ENCODE measurements at regions not wholly inside any gene's neighbourhood (a gene's known extent, or its start where the extent isn't known, plus 50 kb on each side); places are given as distances from the start of the nearest gene placed in this dataset.

GRCh38 chr12:39692258-39692853 is 72.8 kb upstream of the ABCD2 start:
- peaks cover 0 to 4% (median 0%) of the 10 kb centered on the region in 4 experiments for H3K27me3 ChIP-seq (replicated peaks in 1 of 4; ENCODE audit: control extremely low read depth in 1 of 4, control insufficient read depth in 3 of 4, insufficient read depth in 4 of 4, low read length in 3 of 4)
- H3K27me3 Mint-ChIP-seq, result peaks cover 6% of the 10 kb centered on the region
- no peak overlapping the region for H2AFZ ChIP-seq (ENCODE audit: insufficient read depth, low read depth, low read length, poor library complexity, severe bottlenecking)
- H3K9me3 Mint-ChIP-seq (ENCODE audit: insufficient read depth), result no peaks in the 10 kb centered on the region
- no peaks in the 10 kb centered on the region for H4K20me1 ChIP-seq (ENCODE audit: control insufficient read depth, insufficient read depth, low read length, poor library complexity, severe bottlenecking)
- WGBS (ENCODE audit: insufficient coverage), result no CpG with 5 or more reads among the region's 1 CpG
- no peaks in the 10 kb centered on the region for H3K4me1 ChIP-seq (ENCODE audit: control insufficient read depth in 2 of 2, insufficient read depth in 2 of 2, low read length in 2 of 2)
- no peak overlapping the region for H3K4me2 ChIP-seq (replicated peaks; ENCODE audit: low read depth, low read length, poor library complexity, severe bottlenecking)
- H3K4me3 ChIP-seq (ENCODE audit: control extremely low read depth in 1 of 5, extremely low read depth in 1 of 5, insufficient read depth in 1 of 5, low read depth in 2 of 5, low read length in 4 of 5), result no peak overlapping the region
- no peaks in the 10 kb centered on the region for H3K4me1 Mint-ChIP-seq
- TF ChIP-seq, protein P1, sequence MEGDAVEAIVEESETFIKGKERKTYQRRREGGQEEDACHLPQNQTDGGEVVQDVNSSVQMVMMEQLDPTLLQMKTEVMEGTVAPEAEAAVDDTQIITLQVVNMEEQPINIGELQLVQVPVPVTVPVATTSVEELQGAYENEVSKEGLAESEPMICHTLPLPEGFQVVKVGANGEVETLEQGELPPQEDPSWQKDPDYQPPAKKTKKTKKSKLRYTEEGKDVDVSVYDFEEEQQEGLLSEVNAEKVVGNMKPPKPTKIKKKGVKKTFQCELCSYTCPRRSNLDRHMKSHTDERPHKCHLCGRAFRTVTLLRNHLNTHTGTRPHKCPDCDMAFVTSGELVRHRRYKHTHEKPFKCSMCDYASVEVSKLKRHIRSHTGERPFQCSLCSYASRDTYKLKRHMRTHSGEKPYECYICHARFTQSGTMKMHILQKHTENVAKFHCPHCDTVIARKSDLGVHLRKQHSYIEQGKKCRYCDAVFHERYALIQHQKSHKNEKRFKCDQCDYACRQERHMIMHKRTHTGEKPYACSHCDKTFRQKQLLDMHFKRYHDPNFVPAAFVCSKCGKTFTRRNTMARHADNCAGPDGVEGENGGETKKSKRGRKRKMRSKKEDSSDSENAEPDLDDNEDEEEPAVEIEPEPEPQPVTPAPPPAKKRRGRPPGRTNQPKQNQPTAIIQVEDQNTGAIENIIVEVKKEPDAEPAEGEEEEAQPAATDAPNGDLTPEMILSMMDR (IDR thresholded peaks at IDR 0.05), result peak; percentile 66
- TF ChIP-seq EZH2 (IDR thresholded peaks at IDR 0.05; ENCODE audit: borderline replicate concordance, insufficient read depth, low read depth, low read length, poor library complexity, severe bottlenecking), result no peak
- ATAC-seq (ENCODE audit: low read depth), result no peak
- no peak overlapping the region for H3K9ac ChIP-seq (ENCODE audit: low read length)
- H3K4me3 Mint-ChIP-seq, result no peak overlapping the region
- no peak overlapping the region for H3K27ac Mint-ChIP-seq
- CTCF ChIA-PET, result interaction anchor here (0.8 to 2.2 kb wide), 6 partner anchors 73 to 374 kb away, joined by 3 to 13 read pairs (median 6); partner anchors contain the start of gene ABCD2
- POLR2A ChIA-PET, result no interaction called here
- H3K36me3 ChIP-seq (replicated peaks in 1 of 2; ENCODE audit: control extremely low read depth in 1 of 2, control insufficient read depth in 1 of 2, extremely low read depth in 1 of 2, insufficient read depth in 2 of 2, low read length in 1 of 2), result no peaks in the 10 kb centered on the region
- intact Hi-C loops (cut with micrococcal nuclease), result loop anchor here (1.0 kb wide), 1 partner anchor 105 kb away; no protein-coding TSS in a partner anchor
- H3K79me2 ChIP-seq (ENCODE audit: control insufficient read depth, insufficient read depth, low read length), result no peaks in the 10 kb centered on the region
- H3K27ac ChIP-seq (ENCODE audit: low read length in 2 of 2), result no peak overlapping the region
- H3K9me3 ChIP-seq (ENCODE audit: control extremely low read depth in 1 of 3, control insufficient read depth in 2 of 3, insufficient read depth in 1 of 3, low read length in 2 of 3), result no peaks in the 10 kb centered on the region
- DNase-seq, result no peak

DNA sequence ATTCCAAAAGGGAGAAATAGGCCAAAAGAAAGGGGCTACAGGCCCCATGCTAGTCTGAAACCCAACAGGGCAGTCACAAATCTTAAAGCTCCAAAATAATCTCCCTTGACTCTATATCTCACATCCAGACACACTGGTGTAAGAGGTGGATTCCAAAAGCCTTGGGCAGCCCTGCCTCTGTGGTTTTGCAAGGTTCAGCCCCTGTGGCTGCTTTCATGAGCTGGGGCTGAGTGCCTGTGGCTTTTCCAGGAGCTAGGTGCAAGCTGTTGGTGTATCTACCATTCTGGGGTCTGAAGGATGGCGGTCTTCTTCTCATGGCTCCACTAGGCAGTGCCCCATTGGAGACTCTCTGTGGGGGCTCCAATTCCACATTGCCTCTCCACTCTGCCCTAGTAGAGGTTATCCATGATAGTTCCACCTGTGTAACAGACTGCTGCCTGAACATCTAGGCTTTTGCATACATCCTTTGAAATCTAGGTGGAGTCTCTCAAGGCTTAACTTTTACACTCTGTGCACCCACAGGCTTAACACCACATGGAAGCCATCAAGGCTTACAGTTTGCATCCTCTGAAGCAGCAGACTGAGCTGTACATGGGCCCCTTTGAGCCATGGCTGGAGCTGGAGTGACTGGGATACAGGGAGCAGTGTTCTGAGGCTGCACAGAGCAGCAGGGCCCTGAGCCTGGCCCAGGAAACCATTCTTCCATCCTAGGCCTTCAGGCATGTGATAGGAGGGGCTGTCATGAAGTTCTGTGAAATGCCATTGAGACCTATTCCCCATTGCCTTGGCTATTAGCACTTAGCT is 66.5 kb upstream of the ABCD2 start:
- H3K9me3 Mint-ChIP-seq (ENCODE audit: insufficient read depth), result no peaks in the 10 kb centered on the region
- TF ChIP-seq, protein P1 (IDR thresholded peaks at IDR 0.05), result no peak
- TF ChIP-seq EZH2 (IDR thresholded peaks at IDR 0.05; ENCODE audit: borderline replicate concordance, insufficient read depth, low read depth, low read length, poor library complexity, severe bottlenecking), result no peak

More for the DNA sequence above, 66.5 kb upstream of the ABCD2 start:
- intact Hi-C loops (cut with micrococcal nuclease), result no loop called here
- Histone ChIP-seq H3K27me3 (replicated peaks in 1 of 4; ENCODE audit: control extremely low read depth in 1 of 4, control insufficient read depth in 3 of 4, insufficient read depth in 4 of 4, low read length in 3 of 4) (no peaks in the 10 kb centered on the region), H3K4me1 (ENCODE audit: control insufficient read depth in 2 of 2, insufficient read depth in 2 of 2, low read length in 2 of 2) (no peaks in the 10 kb centered on the region), H3K9me3 (ENCODE audit: control extremely low read depth in 1 of 3, control insufficient read depth in 2 of 3, insufficient read depth in 1 of 3, low read length in 2 of 3) (no peaks in the 10 kb centered on the region), H3K9ac (ENCODE audit: low read length) (no peak overlapping the region), H3K4me3 (ENCODE audit: control extremely low read depth in 1 of 5, extremely low read depth in 1 of 5, insufficient read depth in 1 of 5, low read depth in 2 of 5, low read length in 4 of 5) (no peak overlapping the region), H4K20me1 (ENCODE audit: control insufficient read depth, insufficient read depth, low read length, poor library complexity, severe bottlenecking) (no peaks in the 10 kb centered on the region), H3K4me2 (replicated peaks; ENCODE audit: low read depth, low read length, poor library complexity, severe bottlenecking) (no peak overlapping the region), H2AFZ (ENCODE audit: insufficient read depth, low read depth, low read length, poor library complexity, severe bottlenecking) (no peak overlapping the region), H3K27ac (ENCODE audit: low read length in 2 of 2) (no peak overlapping the region), H3K79me2 (ENCODE audit: control insufficient read depth, insufficient read depth, low read length) (no peaks in the 10 kb centered on the region), H3K36me3 (replicated peaks in 1 of 2; ENCODE audit: control extremely low read depth in 1 of 2, control insufficient read depth in 1 of 2, extremely low read depth in 1 of 2, insufficient read depth in 2 of 2, low read length in 1 of 2) (no peaks in the 10 kb centered on the region)
- 100% methylated on average over 1 of the region's 1 CpG for WGBS (ENCODE audit: insufficient coverage)
- Mint-ChIP-seq H3K27me3 (no peaks in the 10 kb centered on the region), H3K4me3 (no peak overlapping the region), H3K4me1 (peaks cover 8% of the 10 kb centered on the region), H3K27ac (no peak overlapping the region)
- ATAC-seq (ENCODE audit: low read depth) (no peak), DNase-seq (no peak)
- POLR2A ChIA-PET, result no interaction called here
- CTCF ChIA-PET, result interaction anchor here (0.9 kb wide), 1 partner anchor 99 kb away, joined by 3 read pairs; no protein-coding TSS in a partner anchor
